PFSK-1 (cell line): ENCODE measurements at regions not wholly inside any gene's neighbourhood (a gene's known extent, or its start where the extent isn't known, plus 50 kb on each side); places are given as distances from the start of the nearest gene placed in this dataset.

ENCODE experiments used
- FOXP2 ChIP-seq: optimal IDR thresholded peaks from 2 replicates; pipeline ENCODE3; 2011; ENCODE audit warnings: borderline replicate concordance, control low read depth, inconsistent platforms; ENCODE audit not compliant: insufficient read depth; ENCODE audit errors: extremely low read length, extremely low read depth
- POLR2AphosphoS5 ChIP-seq: IDR thresholded peaks from 2 replicates; pipeline ENCODE4 v1.6.1; 2012; ENCODE audit warnings: low read depth, mild to moderate bottlenecking, control low read depth, low read length, moderate library complexity
- SIN3A ChIP-seq: IDR thresholded peaks from 2 replicates; pipeline ENCODE4 v1.6.1; 2012; ENCODE audit warnings: mild to moderate bottlenecking, low read length, moderate library complexity, borderline replicate concordance; ENCODE audit not compliant: insufficient read depth
- TAF1 ChIP-seq: IDR thresholded peaks from 2 replicates; pipeline ENCODE4 v1.6.1; 2012; ENCODE audit warnings: low read length, control low read depth, borderline replicate concordance; ENCODE audit not compliant: insufficient read depth
- TF ChIP-seq, protein P1 (sequence below), 2 experiments: IDR thresholded peaks; 2 replicates each; pipeline versions ENCODE4 v1.6.1 to v1.8.0; 2011 to 2012; ENCODE audit warnings: low read depth in 2 of 2, low read length in 2 of 2, control low read depth in 1 of 2, inconsistent platforms in 1 of 2, mild to moderate bottlenecking in 1 of 2, moderate library complexity in 1 of 2; ENCODE audit not compliant: insufficient read depth in 1 of 2

DNA sequence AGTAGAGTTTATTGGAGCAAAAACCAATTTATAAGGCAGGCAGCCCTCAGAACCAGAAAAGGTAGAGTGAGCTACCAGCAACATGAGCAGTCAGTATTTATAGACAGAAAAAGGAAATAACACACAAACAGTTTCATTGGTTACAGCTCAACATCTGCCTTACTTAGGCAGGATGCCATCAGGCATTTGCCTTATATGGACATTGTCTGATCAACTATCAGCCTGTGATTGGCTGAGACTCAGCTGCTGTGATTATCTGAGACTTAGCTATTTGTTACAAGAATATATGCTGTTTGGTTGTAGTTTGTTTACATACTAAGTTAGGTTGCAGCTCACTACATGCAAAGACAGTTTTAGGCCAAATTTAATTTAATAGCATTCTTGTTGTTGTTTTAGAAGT lies 60.4 kb upstream of the CDK1 start:
- TF ChIP-seq TAF1 (no peak), POLR2AphosphoS5 (no peak), FOXP2 (no peak), SIN3A (no peak)
- TF ChIP-seq, protein P1, sequence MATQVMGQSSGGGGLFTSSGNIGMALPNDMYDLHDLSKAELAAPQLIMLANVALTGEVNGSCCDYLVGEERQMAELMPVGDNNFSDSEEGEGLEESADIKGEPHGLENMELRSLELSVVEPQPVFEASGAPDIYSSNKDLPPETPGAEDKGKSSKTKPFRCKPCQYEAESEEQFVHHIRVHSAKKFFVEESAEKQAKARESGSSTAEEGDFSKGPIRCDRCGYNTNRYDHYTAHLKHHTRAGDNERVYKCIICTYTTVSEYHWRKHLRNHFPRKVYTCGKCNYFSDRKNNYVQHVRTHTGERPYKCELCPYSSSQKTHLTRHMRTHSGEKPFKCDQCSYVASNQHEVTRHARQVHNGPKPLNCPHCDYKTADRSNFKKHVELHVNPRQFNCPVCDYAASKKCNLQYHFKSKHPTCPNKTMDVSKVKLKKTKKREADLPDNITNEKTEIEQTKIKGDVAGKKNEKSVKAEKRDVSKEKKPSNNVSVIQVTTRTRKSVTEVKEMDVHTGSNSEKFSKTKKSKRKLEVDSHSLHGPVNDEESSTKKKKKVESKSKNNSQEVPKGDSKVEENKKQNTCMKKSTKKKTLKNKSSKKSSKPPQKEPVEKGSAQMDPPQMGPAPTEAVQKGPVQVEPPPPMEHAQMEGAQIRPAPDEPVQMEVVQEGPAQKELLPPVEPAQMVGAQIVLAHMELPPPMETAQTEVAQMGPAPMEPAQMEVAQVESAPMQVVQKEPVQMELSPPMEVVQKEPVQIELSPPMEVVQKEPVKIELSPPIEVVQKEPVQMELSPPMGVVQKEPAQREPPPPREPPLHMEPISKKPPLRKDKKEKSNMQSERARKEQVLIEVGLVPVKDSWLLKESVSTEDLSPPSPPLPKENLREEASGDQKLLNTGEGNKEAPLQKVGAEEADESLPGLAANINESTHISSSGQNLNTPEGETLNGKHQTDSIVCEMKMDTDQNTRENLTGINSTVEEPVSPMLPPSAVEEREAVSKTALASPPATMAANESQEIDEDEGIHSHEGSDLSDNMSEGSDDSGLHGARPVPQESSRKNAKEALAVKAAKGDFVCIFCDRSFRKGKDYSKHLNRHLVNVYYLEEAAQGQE (IDR thresholded peaks at IDR 0.05; ENCODE audit: insufficient read depth in 1 of 2, low read depth in 2 of 2, low read length in 2 of 2): no peak

DNA sequence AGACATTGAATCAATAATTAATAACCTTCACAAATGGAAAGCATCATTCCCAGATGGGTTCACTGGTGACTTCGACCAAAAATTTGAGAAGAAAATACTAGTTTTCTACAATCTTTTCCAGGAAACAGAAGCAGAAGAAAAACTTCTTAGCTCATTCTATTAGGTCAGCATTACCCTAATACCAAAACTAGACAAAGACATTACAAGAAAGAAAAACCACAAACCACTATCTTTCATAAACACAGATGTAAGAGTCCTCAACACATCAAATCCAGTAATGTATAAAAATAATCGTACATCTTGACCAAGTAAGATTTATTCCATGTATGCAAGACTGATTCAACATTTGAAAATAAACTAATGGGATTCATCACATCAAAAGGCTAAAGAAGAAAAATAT lies 64.0 kb upstream of the CDK1 start:
- TF ChIP-seq TAF1 (no peak), POLR2AphosphoS5 (no peak)

DNA sequence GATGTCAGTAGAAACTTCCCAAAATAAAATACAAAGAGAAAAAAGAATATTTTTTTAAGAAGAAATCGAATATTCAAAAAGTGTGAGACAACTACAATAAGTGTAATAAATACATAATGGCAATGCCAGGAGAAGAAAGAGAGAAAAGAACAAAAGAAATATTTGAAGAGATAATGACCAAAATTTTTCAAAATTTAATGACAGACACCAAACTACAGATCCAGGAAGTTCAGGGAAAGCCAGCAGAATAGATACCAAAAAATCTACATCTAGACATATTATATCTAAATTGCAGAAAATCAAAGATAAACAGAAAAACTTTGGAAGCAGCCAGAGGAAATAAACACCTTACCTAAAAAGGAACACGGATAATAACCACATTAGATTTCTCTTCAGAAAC lies 66.8 kb upstream of the CDK1 start:
- TF ChIP-seq FOXP2 (no peak), POLR2AphosphoS5 (no peak), TAF1 (no peak), SIN3A (no peak)
- TF ChIP-seq, protein P1 (IDR thresholded peaks at IDR 0.05; ENCODE audit: insufficient read depth in 1 of 2, low read depth in 2 of 2, low read length in 2 of 2): no peak

DNA sequence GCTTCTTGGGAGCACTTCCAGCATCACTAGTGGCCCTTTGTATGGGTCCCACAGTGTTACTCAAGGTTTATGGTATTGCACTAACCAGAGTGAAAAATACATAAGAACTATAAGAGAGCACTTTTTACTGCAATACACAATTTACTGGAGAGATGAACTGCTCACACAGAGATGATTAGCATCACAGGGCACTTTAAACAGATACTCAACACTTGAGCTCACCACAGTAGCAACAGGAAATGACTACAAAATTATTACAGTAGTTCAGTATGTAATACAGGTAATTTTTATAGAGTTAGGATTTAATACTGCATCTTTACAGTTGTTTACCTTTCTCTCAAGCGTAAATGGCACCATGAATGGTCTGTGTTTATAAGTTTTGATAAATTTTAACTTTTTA lies 68.2 kb upstream of the CDK1 start:
- TF ChIP-seq TAF1: no peak
- TF ChIP-seq FOXP2: no peak
- no peak for TF ChIP-seq SIN3A
- TF ChIP-seq, protein P1 (IDR thresholded peaks at IDR 0.05; ENCODE audit: insufficient read depth in 1 of 2, low read depth in 2 of 2, low read length in 2 of 2): no peak
- TF ChIP-seq POLR2AphosphoS5: no peak

DNA sequence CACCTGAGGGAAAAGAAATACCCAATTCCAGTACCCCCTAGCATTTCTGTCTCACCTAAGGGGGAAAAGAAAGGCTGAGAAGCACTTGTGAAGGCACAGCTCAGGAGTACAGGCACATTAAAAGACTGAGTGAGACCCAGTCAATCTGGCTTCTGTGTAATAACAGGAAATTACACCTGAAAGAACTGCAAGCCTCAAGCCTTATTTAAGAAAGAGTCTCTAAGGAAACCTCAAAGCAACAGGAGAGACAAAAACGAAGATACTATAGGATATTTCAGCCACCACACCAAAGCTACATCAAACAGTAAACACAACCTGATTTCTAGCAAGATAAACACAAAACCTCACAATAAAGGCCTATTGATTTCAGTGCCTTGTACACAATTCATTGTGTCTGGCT lies 69.6 kb upstream of the CDK1 start:
- TF ChIP-seq FOXP2 (no peak), POLR2AphosphoS5 (no peak), SIN3A (no peak), TAF1 (no peak)
- TF ChIP-seq, protein P1 (IDR thresholded peaks at IDR 0.05; ENCODE audit: insufficient read depth in 1 of 2, low read depth in 2 of 2, low read length in 2 of 2): no peak
